Naive thymus-derived CD4-positive, alpha-beta T cell (primary cell): ENCODE measurements at regions not wholly inside any gene's neighbourhood (a gene's known extent, or its start where the extent isn't known, plus 50 kb on each side); places are given as distances from the start of the nearest gene placed in this dataset.

ENCODE experiments used
- ATAC-seq: fragments of 150-1000 bp; cut with Tn5 transposase; 2 replicates; pipeline ENCODE4 v1.10.0; 2021; ENCODE audit warnings: mild to moderate bottlenecking, moderate library complexity
- CTCF ChIA-PET: fragments of 350-600 bp; sonication (Branson Sonifier 250); formaldehyde crosslinking; loops from one replicate; lab custom pipeline; 2021; ENCODE audit warnings: antibody characterized with exemption; lab: Charles Lee
- POLR2A ChIA-PET: fragments of 350-600 bp; sonication (Branson Sonifier 250); formaldehyde crosslinking; loops from one replicate; lab custom pipeline; 2021; ENCODE audit warnings: antibody characterized with exemption, inconsistent platforms; lab: Charles Lee
- DNase-seq, 9 donors: peaks; one replicate each; pipeline versions ENCODE4 v3.0.0 to v3.0.0-alpha.2; 2020 to 2022; ENCODE audit warnings: mixed read lengths in 1 of 9
- H3K27ac ChIP-seq: one replicate; pipeline ENCODE4 v1.7.0; 2013; ENCODE audit warnings: mild to moderate bottlenecking, low read depth, low read length, moderate library complexity
- H3K27me3 ChIP-seq, 2 donors: one replicate each; pipeline ENCODE4 v1.7.0; 2013; ENCODE audit warnings: low read length in 2 of 2, mild to moderate bottlenecking in 2 of 2, moderate library complexity in 2 of 2; ENCODE audit not compliant: control insufficient read depth in 2 of 2, insufficient read depth in 2 of 2
- H3K36me3 ChIP-seq, 3 experiments: 1 replicate in 2 of 3; 2 replicates in 1 of 3; pipeline ENCODE4 v1.7.0; 2013; ENCODE audit warnings: low read length in 3 of 3, mild to moderate bottlenecking in 3 of 3, moderate library complexity in 1 of 3; ENCODE audit not compliant: insufficient read depth in 3 of 3, control insufficient read depth in 2 of 3
- H3K4me1 ChIP-seq, 2 donors: one replicate each; pipeline ENCODE4 v1.7.0; 2013; ENCODE audit warnings: low read length in 2 of 2, mild to moderate bottlenecking in 2 of 2, moderate library complexity in 1 of 2; ENCODE audit not compliant: control insufficient read depth in 2 of 2, insufficient read depth in 2 of 2
- H3K4me3 ChIP-seq: 2 replicates; pipeline ENCODE4 v1.7.0; 2013; ENCODE audit warnings: mild to moderate bottlenecking, low read length
- H3K9me3 ChIP-seq, 3 experiments: 1 replicate in 2 of 3; 2 replicates in 1 of 3; pipeline ENCODE4 v1.7.0; 2013; ENCODE audit warnings: low read length in 3 of 3; ENCODE audit not compliant: control insufficient read depth in 2 of 3
- H3K27ac Mint-ChIP-seq, 9 donors: one replicate each; pipeline ENCODE4 v1.8.0; 2020 to 2022; ENCODE audit warnings: mixed read lengths in 9 of 9, mild to moderate bottlenecking in 8 of 9, moderate library complexity in 5 of 9, inconsistent platforms in 2 of 9
- H3K27me3 Mint-ChIP-seq, 5 donors: one replicate each; pipeline ENCODE4 v1.8.0; 2021 to 2022; ENCODE audit warnings: mixed read lengths in 5 of 5, mild to moderate bottlenecking in 1 of 5
- H3K36me3 Mint-ChIP-seq, 5 donors: one replicate each; pipeline ENCODE4 v1.8.0; 2020 to 2022; ENCODE audit warnings: mixed read lengths in 5 of 5, mild to moderate bottlenecking in 3 of 5, inconsistent platforms in 1 of 5
- H3K4me1 Mint-ChIP-seq, 7 donors: one replicate each; pipeline ENCODE4 v1.8.0; 2020 to 2022; ENCODE audit warnings: mixed read lengths in 7 of 7, mild to moderate bottlenecking in 3 of 7, inconsistent platforms in 1 of 7
- H3K4me3 Mint-ChIP-seq, 10 donors: one replicate each; pipeline ENCODE4 v1.8.0; 2020 to 2022; ENCODE audit warnings: mild to moderate bottlenecking in 10 of 10, mixed read lengths in 10 of 10, moderate library complexity in 6 of 10, inconsistent platforms in 2 of 10
- H3K9me3 Mint-ChIP-seq, 11 donors: one replicate each; pipeline ENCODE4 v1.8.0; 2020 to 2022; ENCODE audit warnings: mixed read lengths in 11 of 11, mild to moderate bottlenecking in 4 of 11, inconsistent platforms in 1 of 11, moderate library complexity in 1 of 11
- intact Hi-C, 2 donors: fragments of 100-400 bp; cut with micrococcal nuclease; formaldehyde crosslinking; loops; one replicate each; pipeline ENCODE4 v1.15.1; 2023

GRCh38 chr2:123136419-123136818, 888.7 kb upstream of the CNTNAP5 start:
- no peak for ATAC-seq
- intact Hi-C loops = no loop called here
- Mint-ChIP-seq H3K36me3 (peaks cover 0 to 1% (median 0%) of the 10 kb centered on the region in 5 donors), H3K4me1 (no peaks in the 10 kb centered on the region), H3K27me3 (no peaks in the 10 kb centered on the region), H3K9me3 (peaks cover 3 to 26% (median 8%) of the 10 kb centered on the region in 11 donors), H3K4me3 (no peak overlapping the region), H3K27ac (no peak overlapping the region)
- no peaks in the 10 kb centered on the region for H3K27me3 ChIP-seq
- CTCF ChIA-PET = no interaction called here
- no peak overlapping the region for H3K27ac ChIP-seq
- no peaks in the 10 kb centered on the region for H3K36me3 ChIP-seq
- no peaks in the 10 kb centered on the region for H3K9me3 ChIP-seq
- H3K4me3 ChIP-seq = no peak overlapping the region
- no peaks in the 10 kb centered on the region for H3K4me1 ChIP-seq
- DNase-seq = no peak
- POLR2A ChIA-PET = no interaction called here

DNA sequence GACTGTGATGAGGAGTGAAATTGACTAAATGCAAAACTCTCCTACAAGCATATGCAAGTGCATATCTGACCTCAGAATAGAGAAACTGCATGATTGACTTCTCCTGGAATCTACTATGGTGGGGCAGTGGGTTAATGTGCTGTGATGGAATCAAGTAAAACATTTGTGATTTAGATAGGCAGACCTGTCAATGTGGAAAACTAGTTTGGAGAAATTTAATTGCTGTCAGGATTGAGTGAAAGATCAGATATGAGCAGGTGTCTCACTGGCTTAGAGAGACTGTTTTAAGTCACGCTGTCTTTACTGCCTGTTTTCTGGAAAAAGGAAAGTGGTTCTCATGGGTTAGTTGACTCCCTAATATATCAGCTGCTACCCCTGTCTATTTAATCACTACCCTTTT, 881.0 kb upstream of the CNTNAP5 start:
- no peaks in the 10 kb centered on the region for H3K27me3 ChIP-seq
- H3K4me3 ChIP-seq = no peak overlapping the region
- Mint-ChIP-seq H3K27me3 (no peaks in the 10 kb centered on the region), H3K4me1 (no peaks in the 10 kb centered on the region), H3K36me3 (peaks cover 0 to 3% (median 0%) of the 10 kb centered on the region in 5 donors), H3K9me3 (peaks cover 0 to 25% (median 16%) of the 10 kb centered on the region in 11 donors), H3K4me3 (no peak overlapping the region), H3K27ac (no peak overlapping the region)
- POLR2A ChIA-PET = no interaction called here
- intact Hi-C loops = no loop called here
- H3K4me1 ChIP-seq = no peaks in the 10 kb centered on the region
- no peak for DNase-seq
- CTCF ChIA-PET = no interaction called here
- no peaks in the 10 kb centered on the region for H3K9me3 ChIP-seq
- no peak overlapping the region for H3K27ac ChIP-seq
- no peak for ATAC-seq
- no peaks in the 10 kb centered on the region for H3K36me3 ChIP-seq

GRCh38 chr2:123153041-123153440, 872.0 kb upstream of the CNTNAP5 start:
- no peak for ATAC-seq
- no peaks in the 10 kb centered on the region for H3K9me3 ChIP-seq
- H3K36me3 ChIP-seq = no peaks in the 10 kb centered on the region
- DNase-seq = no peak
- Mint-ChIP-seq H3K4me3 (no peak overlapping the region), H3K27ac (no peak overlapping the region), H3K36me3 (no peaks in the 10 kb centered on the region), H3K27me3 (no peaks in the 10 kb centered on the region), H3K9me3 (peaks cover 0 to 13% (median 0%) of the 10 kb centered on the region in 11 donors), H3K4me1 (no peaks in the 10 kb centered on the region)
- H3K4me1 ChIP-seq = no peaks in the 10 kb centered on the region
- intact Hi-C loops = no loop called here
- H3K27ac ChIP-seq = no peak overlapping the region
- POLR2A ChIA-PET = interaction anchor here (0.6 kb wide), 1 partner anchor 34 kb away, joined by 3 read pairs; no protein-coding TSS in a partner anchor
- H3K27me3 ChIP-seq = no peaks in the 10 kb centered on the region
- CTCF ChIA-PET = no interaction called here
- H3K4me3 ChIP-seq = no peak overlapping the region

- Mint-ChIP-seq H3K36me3 (no peaks in the 10 kb centered on the region), H3K27ac (no peak overlapping the region), H3K4me3 (no peak overlapping the region), H3K27me3 (no peaks in the 10 kb centered on the region), H3K4me1 (no peaks in the 10 kb centered on the region), H3K9me3 (peaks cover 0 to 13% (median 0%) of the 10 kb centered on the region in 11 donors)
- H3K27me3 ChIP-seq = no peaks in the 10 kb centered on the region
- no peaks in the 10 kb centered on the region for H3K9me3 ChIP-seq
- ChIA-PET CTCF (no interaction called here), POLR2A (no interaction called here)
- no peak overlapping the region for H3K4me3 ChIP-seq
- DNase-seq (no peak), ATAC-seq (no peak)
- no peaks in the 10 kb centered on the region for H3K36me3 ChIP-seq
- intact Hi-C loops = no loop called here
- no peaks in the 10 kb centered on the region for H3K4me1 ChIP-seq
- H3K27ac ChIP-seq = no peak overlapping the region
Measured at GRCh38 chr2:123154195-123154594, 870.9 kb upstream of the CNTNAP5 start.

DNA sequence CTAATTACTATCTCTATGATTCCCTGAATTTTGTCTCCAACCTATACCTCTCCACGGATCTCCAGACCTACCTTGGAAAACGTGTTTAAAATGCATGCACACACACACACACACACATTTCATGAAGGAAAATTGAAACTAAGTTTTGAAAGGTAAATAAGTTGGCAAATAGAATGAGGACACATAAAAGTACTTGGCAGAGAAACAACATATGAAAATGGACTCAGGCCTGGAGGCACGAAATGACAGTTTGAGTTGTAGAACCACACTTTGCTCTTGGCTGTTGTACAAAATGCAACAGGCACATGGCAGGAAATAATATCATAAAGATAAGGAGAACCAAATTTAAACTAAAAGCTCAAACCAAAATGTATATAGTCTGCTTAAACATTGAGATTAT, 868.1 kb upstream of the CNTNAP5 start:
- H3K27me3 Mint-ChIP-seq = no peaks in the 10 kb centered on the region
- peaks cover 0 to 11% (median 2%) of the 10 kb centered on the region in 11 donors for H3K9me3 Mint-ChIP-seq
- H3K27ac Mint-ChIP-seq = no peak overlapping the region
- no peaks in the 10 kb centered on the region for H3K4me1 ChIP-seq
- no peaks in the 10 kb centered on the region for H3K36me3 Mint-ChIP-seq
- DNase-seq (no peak), ATAC-seq (no peak)
- H3K27me3 ChIP-seq = no peaks in the 10 kb centered on the region
- ChIA-PET POLR2A (no interaction called here), CTCF (no interaction called here)
- no peak overlapping the region for H3K27ac ChIP-seq
- H3K36me3 ChIP-seq = no peaks in the 10 kb centered on the region
- H3K4me3 ChIP-seq = no peak overlapping the region
- H3K9me3 ChIP-seq = no peaks in the 10 kb centered on the region
- no peak overlapping the region for H3K4me3 Mint-ChIP-seq
- intact Hi-C loops = no loop called here
- H3K4me1 Mint-ChIP-seq = no peaks in the 10 kb centered on the region

DNA sequence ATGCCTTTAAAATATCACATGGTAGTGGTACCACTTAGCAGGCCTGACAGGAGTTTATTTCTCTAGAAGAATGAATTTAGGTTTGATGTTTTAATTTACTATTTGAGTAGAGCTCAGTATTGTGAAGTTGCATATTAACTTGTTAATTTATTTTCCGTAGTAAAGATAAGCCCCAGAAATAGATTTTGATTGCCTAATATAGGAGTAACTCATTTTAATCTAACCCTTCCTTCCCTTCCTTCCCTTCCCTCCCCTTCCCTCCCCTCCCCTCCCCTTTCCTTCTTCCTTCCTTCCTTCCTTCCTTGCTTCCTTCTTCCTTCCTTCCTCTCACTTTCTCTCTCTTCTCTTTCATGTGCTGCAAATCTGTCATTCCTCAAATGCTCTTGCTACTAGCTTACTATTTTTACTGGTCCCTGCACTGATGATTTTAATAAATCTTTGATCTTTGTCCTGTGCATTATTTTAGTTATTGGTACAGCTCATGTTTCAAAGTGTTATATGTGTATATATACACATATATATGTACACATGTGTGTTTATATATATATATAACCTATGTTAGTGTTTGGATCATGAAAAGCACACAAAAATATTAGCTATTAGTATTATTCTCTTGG, 862.6 kb upstream of the CNTNAP5 start:
- Histone ChIP-seq H3K4me1 (no peaks in the 10 kb centered on the region), H3K36me3 (no peaks in the 10 kb centered on the region), H3K27ac (no peak overlapping the region), H3K9me3 (no peaks in the 10 kb centered on the region), H3K27me3 (no peaks in the 10 kb centered on the region), H3K4me3 (no peak overlapping the region)
- DNase-seq = no peak
- Mint-ChIP-seq H3K4me1 (no peaks in the 10 kb centered on the region), H3K27me3 (no peaks in the 10 kb centered on the region), H3K36me3 (no peaks in the 10 kb centered on the region), H3K27ac (no peak overlapping the region), H3K4me3 (no peak overlapping the region), H3K9me3 (peaks cover 0 to 10% (median 6%) of the 10 kb centered on the region in 11 donors)
- intact Hi-C loops = loop anchor here in 1 of 2 donors (5.0 kb wide), 1 partner anchor 40 kb away; no protein-coding TSS in a partner anchor
- no peak for ATAC-seq
- ChIA-PET POLR2A (no interaction called here), CTCF (no interaction called here)

GRCh38 chr2:123163398-123163797, 861.7 kb upstream of the CNTNAP5 start:
- Mint-ChIP-seq H3K9me3 (peaks cover 0 to 16% (median 7%) of the 10 kb centered on the region in 11 donors), H3K36me3 (no peaks in the 10 kb centered on the region), H3K27me3 (no peaks in the 10 kb centered on the region), H3K4me3 (no peak overlapping the region), H3K4me1 (no peaks in the 10 kb centered on the region), H3K27ac (no peak overlapping the region)
- ChIA-PET CTCF (no interaction called here), POLR2A (no interaction called here)
- DNase-seq (no peak), ATAC-seq (no peak)
- Histone ChIP-seq H3K27me3 (no peaks in the 10 kb centered on the region), H3K4me3 (no peak overlapping the region), H3K9me3 (no peaks in the 10 kb centered on the region), H3K4me1 (no peaks in the 10 kb centered on the region), H3K27ac (no peak overlapping the region), H3K36me3 (no peaks in the 10 kb centered on the region)
- intact Hi-C loops = loop anchor here in 1 of 2 donors (5.0 kb wide), 1 partner anchor 41 kb away; no protein-coding TSS in a partner anchor
